ENCODE measurements at regions not wholly inside any gene's neighbourhood (a gene's known extent, or its start where the extent isn't known, plus 50 kb on each side); places are given as distances from the start of the nearest gene placed in this dataset.

DNA sequence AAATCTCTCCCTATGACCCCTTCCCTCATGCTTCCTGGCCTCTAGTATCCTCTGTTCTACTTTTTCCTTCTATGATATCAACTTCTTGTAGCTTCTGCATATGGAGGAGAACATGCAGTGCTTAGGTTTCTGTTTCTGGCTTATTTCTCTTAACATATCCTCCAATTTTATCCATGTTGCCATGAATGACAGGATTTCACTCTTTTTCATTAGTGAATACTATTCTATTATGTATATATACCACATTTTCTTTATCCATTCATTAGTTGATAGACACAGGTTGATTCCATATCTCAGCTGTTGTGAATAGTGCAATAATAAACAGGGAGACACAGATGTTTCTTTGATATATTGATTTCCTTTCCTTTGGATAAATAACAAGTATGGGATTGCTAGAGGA, 123.3 kb upstream of the SESN3 start:
- no peaks in the 10 kb centered on the region for H3K27me3 Mint-ChIP-seq
- H3K4me3 Mint-ChIP-seq: no peak overlapping the region
- no peaks in the 10 kb centered on the region for H3K4me1 Mint-ChIP-seq (ENCODE audit: low read depth)
- peaks cover 3% of the 10 kb centered on the region for H3K9me3 Mint-ChIP-seq
- H3K36me3 Mint-ChIP-seq (ENCODE audit: low read depth): peaks cover 4% of the 10 kb centered on the region
- no peak overlapping the region for H3K27ac Mint-ChIP-seq

DNA sequence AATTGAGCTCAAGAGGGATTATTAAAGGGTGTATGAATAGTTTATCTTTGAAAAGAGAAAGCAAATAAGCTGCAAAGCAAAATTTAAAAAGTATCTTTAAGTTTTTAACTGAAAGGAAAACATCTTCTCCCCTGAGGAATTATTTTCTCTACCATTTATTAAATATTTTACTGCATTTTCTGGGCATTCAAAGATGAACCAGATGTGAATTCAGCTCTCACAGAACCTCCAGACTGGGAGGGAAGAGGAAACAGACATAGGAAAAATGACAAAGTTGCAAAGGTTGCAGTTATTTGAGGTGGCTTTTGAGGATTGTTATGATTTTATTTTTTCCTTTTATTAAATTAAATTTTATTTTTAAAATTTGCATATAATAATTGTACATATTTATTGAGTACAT, 122.7 kb upstream of the SESN3 start:
- Mint-ChIP-seq H3K4me1 (ENCODE audit: low read depth) (no peaks in the 10 kb centered on the region), H3K27me3 (no peaks in the 10 kb centered on the region), H3K9me3 (peaks cover 9% of the 10 kb centered on the region), H3K27ac (no peak overlapping the region), H3K36me3 (ENCODE audit: low read depth) (peaks cover 8% of the 10 kb centered on the region), H3K4me3 (no peak overlapping the region)

- H3K27me3 Mint-ChIP-seq: no peaks in the 10 kb centered on the region
- H3K36me3 Mint-ChIP-seq (ENCODE audit: low read depth): peaks cover 8% of the 10 kb centered on the region
- no peaks in the 10 kb centered on the region for H3K4me1 Mint-ChIP-seq (ENCODE audit: low read depth)
- peaks cover 15% of the 10 kb centered on the region for H3K9me3 Mint-ChIP-seq
- no peak overlapping the region for H3K4me3 Mint-ChIP-seq
- H3K27ac Mint-ChIP-seq: no peak overlapping the region
Observed at GRCh38 chr11:95352733-95353346, 121.8 kb upstream of the SESN3 start.

DNA sequence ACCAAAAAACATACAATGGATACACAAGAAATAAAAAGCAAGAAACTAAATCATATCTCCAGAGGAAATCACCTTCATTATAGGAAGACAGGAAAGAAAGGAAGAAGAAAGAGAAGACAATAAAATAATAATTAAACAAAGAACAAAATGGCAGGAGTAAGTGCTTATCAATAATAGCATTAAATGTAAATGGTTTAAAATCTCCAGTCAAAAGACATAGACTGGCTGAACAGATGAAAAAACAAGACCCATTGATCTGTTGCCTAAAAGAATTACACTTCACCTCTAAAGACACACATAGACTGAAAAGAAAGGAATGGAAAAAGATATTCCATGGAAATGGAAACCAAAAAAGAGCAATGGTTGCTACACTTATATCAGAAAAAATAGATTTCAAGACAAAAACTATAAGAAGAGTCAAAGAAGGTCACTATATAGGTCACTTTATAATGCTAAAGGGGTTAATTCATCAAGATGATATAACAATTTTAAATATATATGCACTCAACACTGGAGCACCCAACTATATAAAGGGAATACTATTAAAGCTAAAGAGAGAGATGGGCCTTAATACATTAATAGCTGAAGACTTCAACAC, 118.4 kb upstream of the SESN3 start:
- H3K4me1 Mint-ChIP-seq (ENCODE audit: low read depth): peaks cover 15% of the 10 kb centered on the region
- H3K9me3 Mint-ChIP-seq: peaks cover 15% of the 10 kb centered on the region
- peaks cover 8% of the 10 kb centered on the region for H3K36me3 Mint-ChIP-seq (ENCODE audit: low read depth)
- no peak overlapping the region for H3K4me3 Mint-ChIP-seq
- H3K27ac Mint-ChIP-seq: no peak overlapping the region
- H3K27me3 Mint-ChIP-seq: no peaks in the 10 kb centered on the region

GRCh38 chr11:95346265-95346664, 115.3 kb upstream of the SESN3 start:
- Mint-ChIP-seq H3K27me3 (no peaks in the 10 kb centered on the region), H3K4me3 (no peak overlapping the region)

GRCh38 chr11:95345651-95346050, 114.6 kb upstream of the SESN3 start:
- peaks cover 29% of the 10 kb centered on the region for H3K4me1 Mint-ChIP-seq (ENCODE audit: low read depth)
- H3K27ac Mint-ChIP-seq: no peak overlapping the region
- no peaks in the 10 kb centered on the region for H3K27me3 Mint-ChIP-seq
- H3K36me3 Mint-ChIP-seq (ENCODE audit: low read depth): peaks cover 8% of the 10 kb centered on the region
- H3K4me3 Mint-ChIP-seq: no peak overlapping the region
- peaks cover 15% of the 10 kb centered on the region for H3K9me3 Mint-ChIP-seq

More at GRCh38 chr11:95346265-95346664, 115.3 kb upstream of the SESN3 start:
- Mint-ChIP-seq H3K27ac (peak overlapping the region; percentile 50), H3K36me3 (ENCODE audit: low read depth) (peaks cover 8% of the 10 kb centered on the region), H3K9me3 (peaks cover 15% of the 10 kb centered on the region), H3K4me1 (ENCODE audit: low read depth) (peaks cover 29% of the 10 kb centered on the region)

- no peak overlapping the region for H3K4me3 Mint-ChIP-seq
- H3K36me3 Mint-ChIP-seq (ENCODE audit: low read depth): peaks cover 8% of the 10 kb centered on the region
- no peaks in the 10 kb centered on the region for H3K27me3 Mint-ChIP-seq
- no peak overlapping the region for H3K27ac Mint-ChIP-seq
- peaks cover 29% of the 10 kb centered on the region for H3K4me1 Mint-ChIP-seq (ENCODE audit: low read depth)
- H3K9me3 Mint-ChIP-seq: peaks cover 15% of the 10 kb centered on the region
Observed at GRCh38 chr11:95344932-95345642, 114.1 kb upstream of the SESN3 start.

- Mint-ChIP-seq H3K36me3 (ENCODE audit: low read depth) (no peaks in the 10 kb centered on the region), H3K27me3 (no peaks in the 10 kb centered on the region), H3K27ac (no peak overlapping the region), H3K4me3 (no peak overlapping the region), H3K4me1 (ENCODE audit: low read depth) (peaks cover 26% of the 10 kb centered on the region), H3K9me3 (no peaks in the 10 kb centered on the region)
Observed at GRCh38 chr11:95341221-95341620, 110.2 kb upstream of the SESN3 start.

GRCh38 chr11:95339086-95339901, 108.3 kb upstream of the SESN3 start:
- Mint-ChIP-seq H3K36me3 (ENCODE audit: low read depth) (no peaks in the 10 kb centered on the region), H3K27ac (no peak overlapping the region)

GRCh38 chr11:95338430-95338991, 107.5 kb upstream of the SESN3 start:
- peaks cover 11% of the 10 kb centered on the region for H3K4me1 Mint-ChIP-seq (ENCODE audit: low read depth)
- H3K9me3 Mint-ChIP-seq: no peaks in the 10 kb centered on the region
- no peak overlapping the region for H3K4me3 Mint-ChIP-seq
- H3K27ac Mint-ChIP-seq: no peak overlapping the region
- H3K27me3 Mint-ChIP-seq: no peaks in the 10 kb centered on the region
- H3K36me3 Mint-ChIP-seq (ENCODE audit: low read depth): no peaks in the 10 kb centered on the region

More at GRCh38 chr11:95339086-95339901, 108.3 kb upstream of the SESN3 start:
- peaks cover 14% of the 10 kb centered on the region for H3K4me1 Mint-ChIP-seq (ENCODE audit: low read depth)
- H3K9me3 Mint-ChIP-seq: no peaks in the 10 kb centered on the region
- no peaks in the 10 kb centered on the region for H3K27me3 Mint-ChIP-seq
- no peak overlapping the region for H3K4me3 Mint-ChIP-seq

- Mint-ChIP-seq H3K4me1 (ENCODE audit: low read depth) (peaks cover 6% of the 10 kb centered on the region), H3K36me3 (ENCODE audit: low read depth) (no peaks in the 10 kb centered on the region), H3K9me3 (no peaks in the 10 kb centered on the region), H3K27ac (no peak overlapping the region), H3K27me3 (no peaks in the 10 kb centered on the region), H3K4me3 (no peak overlapping the region)
Observed at GRCh38 chr11:95337972-95338429, 107.0 kb upstream of the SESN3 start.

DNA sequence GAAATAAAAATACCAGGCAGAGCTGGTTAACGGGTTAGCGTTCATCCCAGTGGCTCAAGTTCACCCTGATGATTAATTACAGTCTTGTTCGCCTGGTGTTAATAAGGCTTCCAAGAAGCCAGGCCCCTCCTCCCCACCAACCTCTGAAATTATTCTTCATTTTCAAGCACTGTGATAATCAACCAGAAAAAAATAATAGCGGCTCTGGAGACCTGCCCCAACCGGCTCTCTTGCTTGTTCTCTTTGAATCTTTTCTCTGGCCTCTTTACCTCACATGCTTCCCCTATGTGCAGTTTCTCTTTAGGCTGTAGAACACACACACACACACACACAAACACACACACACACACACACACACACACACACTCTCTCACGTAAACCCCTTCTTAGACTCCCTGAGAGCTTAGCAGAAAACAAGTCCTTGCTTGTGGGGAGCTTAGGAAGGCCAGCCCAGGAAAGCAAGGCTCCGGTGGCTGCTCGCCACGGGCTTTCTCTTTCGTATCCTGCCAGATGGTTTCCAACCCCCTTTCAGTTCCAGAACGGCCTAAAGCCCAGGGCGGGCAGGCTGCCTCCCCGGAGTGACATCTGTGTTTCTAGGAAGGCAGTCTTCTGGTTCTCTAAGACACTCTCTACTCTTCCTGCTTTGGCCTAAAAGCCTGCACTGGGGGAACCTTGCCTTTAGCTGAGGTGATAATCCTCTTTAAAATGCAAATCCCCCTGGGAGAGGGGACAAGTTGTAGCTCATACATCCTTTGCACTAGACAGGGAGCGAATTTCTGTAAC, 106.4 kb upstream of the SESN3 start:
- no peak overlapping the region for H3K27ac Mint-ChIP-seq
- no peaks in the 10 kb centered on the region for H3K4me1 Mint-ChIP-seq (ENCODE audit: low read depth)
- H3K27me3 Mint-ChIP-seq: no peaks in the 10 kb centered on the region
- no peaks in the 10 kb centered on the region for H3K9me3 Mint-ChIP-seq
- no peak overlapping the region for H3K4me3 Mint-ChIP-seq
- H3K36me3 Mint-ChIP-seq (ENCODE audit: low read depth): no peaks in the 10 kb centered on the region

DNA sequence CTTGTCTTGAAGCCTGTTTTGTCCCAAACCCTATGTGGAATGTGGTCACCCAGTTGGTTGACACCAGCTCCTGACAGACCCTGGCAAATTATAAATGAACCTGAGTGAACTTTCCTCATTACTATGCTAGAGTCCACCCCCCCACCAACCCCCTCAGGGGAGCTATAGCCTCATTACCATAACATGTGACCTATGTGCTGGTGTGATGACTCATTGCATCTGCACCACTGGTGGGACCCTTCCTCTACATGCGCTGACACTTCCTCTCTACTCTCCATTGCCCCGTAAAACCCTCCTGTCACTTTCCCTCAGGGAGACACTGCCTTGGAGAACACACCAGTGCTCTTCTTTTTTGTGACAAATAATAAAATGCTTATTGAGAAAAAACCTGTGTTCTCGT, 105.0 kb upstream of the SESN3 start:
- Mint-ChIP-seq H3K36me3 (ENCODE audit: low read depth) (no peaks in the 10 kb centered on the region), H3K27me3 (no peaks in the 10 kb centered on the region), H3K4me1 (ENCODE audit: low read depth) (no peaks in the 10 kb centered on the region), H3K27ac (no peak overlapping the region), H3K9me3 (no peaks in the 10 kb centered on the region), H3K4me3 (no peak overlapping the region)

GRCh38 chr11:95331161-95331560, 100.2 kb upstream of the SESN3 start:
- Mint-ChIP-seq H3K9me3 (no peaks in the 10 kb centered on the region), H3K27ac (no peak overlapping the region), H3K36me3 (ENCODE audit: low read depth) (no peaks in the 10 kb centered on the region), H3K27me3 (peaks cover 5% of the 10 kb centered on the region), H3K4me3 (no peak overlapping the region), H3K4me1 (ENCODE audit: low read depth) (peaks cover 11% of the 10 kb centered on the region)

Data from stimulated activated naive CD8-positive, alpha-beta T cell treated with anti-CD3 and anti-CD28 coated beads, Interleukin-15, Interleukin-2, amounts not matched to agents 100 ng/mL and 50 ng/mL, for 24 hours (primary cell).